ENCODE measurements at regions not wholly inside any gene's neighbourhood (a gene's known extent, or its start where the extent isn't known, plus 50 kb on each side); places are given as distances from the start of the nearest gene placed in this dataset.

- no peak for DNase-seq (ENCODE audit: insufficient read length, low spot score)
- no peak for FAIRE-seq
Observed at GRCh38 chr1:56199061-56199460, 380.3 kb downstream of the PLPP3 start.

- FAIRE-seq (no peak), DNase-seq (ENCODE audit: insufficient read length, low spot score) (no peak)
Observed at GRCh38 chr1:56197946-56198345, 381.4 kb downstream of the PLPP3 start.

GRCh38 chr1:56196839-56197238, 382.5 kb downstream of the PLPP3 start:
- FAIRE-seq (no peak), DNase-seq (ENCODE audit: insufficient read length, low spot score) (no peak)

DNA sequence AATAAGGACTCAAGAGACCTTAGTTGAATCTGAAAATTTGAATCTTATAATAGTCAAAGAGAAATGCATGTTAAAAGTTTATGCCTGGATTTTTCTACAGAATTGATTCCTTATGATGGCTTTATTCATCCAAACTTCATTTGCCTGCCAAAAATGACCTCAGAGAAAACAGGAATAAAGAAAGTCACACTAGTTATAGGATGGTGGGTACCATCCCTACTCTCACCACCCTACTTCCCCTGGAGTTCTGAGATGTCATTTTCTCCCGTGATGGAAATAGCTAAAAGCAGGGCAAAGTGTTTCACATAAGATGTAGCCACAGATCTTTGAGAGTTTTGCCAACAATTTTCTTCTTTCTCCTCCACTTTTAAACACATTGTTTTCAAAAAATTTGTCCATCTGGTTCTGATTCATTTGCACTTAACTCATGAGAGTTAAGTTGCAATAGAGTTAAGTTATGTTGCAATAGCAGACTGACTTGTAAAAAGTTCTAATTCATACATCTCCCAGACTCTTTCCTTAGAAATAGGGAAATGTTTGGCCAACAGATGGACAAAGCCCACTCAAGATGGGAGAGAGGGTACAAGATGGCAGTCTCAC, 384.6 kb downstream of the PLPP3 start:
- FAIRE-seq (no peak), DNase-seq (ENCODE audit: insufficient read length, low spot score) (no peak)

DNA sequence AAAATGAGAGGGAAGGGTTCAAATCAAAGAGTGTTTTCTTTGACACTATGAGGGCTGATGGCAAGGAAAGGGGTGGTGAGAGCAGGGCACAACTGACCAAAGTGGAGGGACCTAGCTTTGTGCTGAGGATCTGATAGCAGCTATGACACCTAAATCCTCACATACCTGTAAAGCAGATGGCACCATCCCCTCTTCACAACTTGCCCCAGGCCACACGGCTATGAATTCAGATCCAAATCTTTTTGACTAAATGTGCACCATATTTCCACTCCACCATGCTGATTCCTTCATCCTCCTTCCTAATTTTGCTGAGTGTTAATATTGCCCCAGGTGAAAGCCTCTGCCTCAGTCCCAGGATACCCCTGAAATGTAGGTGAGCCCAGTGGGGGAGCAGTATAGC, 385.7 kb downstream of the PLPP3 start:
- no peak for DNase-seq (ENCODE audit: insufficient read length, low spot score)

GRCh38 chr1:56191369-56191768, 388.0 kb downstream of the PLPP3 start:
- FAIRE-seq (no peak), DNase-seq (ENCODE audit: insufficient read length, low spot score) (no peak)

More for the DNA sequence above, 385.7 kb downstream of the PLPP3 start:
- FAIRE-seq: no peak

GRCh38 chr1:56190806-56191365, 388.5 kb downstream of the PLPP3 start:
- no peak for FAIRE-seq

DNA sequence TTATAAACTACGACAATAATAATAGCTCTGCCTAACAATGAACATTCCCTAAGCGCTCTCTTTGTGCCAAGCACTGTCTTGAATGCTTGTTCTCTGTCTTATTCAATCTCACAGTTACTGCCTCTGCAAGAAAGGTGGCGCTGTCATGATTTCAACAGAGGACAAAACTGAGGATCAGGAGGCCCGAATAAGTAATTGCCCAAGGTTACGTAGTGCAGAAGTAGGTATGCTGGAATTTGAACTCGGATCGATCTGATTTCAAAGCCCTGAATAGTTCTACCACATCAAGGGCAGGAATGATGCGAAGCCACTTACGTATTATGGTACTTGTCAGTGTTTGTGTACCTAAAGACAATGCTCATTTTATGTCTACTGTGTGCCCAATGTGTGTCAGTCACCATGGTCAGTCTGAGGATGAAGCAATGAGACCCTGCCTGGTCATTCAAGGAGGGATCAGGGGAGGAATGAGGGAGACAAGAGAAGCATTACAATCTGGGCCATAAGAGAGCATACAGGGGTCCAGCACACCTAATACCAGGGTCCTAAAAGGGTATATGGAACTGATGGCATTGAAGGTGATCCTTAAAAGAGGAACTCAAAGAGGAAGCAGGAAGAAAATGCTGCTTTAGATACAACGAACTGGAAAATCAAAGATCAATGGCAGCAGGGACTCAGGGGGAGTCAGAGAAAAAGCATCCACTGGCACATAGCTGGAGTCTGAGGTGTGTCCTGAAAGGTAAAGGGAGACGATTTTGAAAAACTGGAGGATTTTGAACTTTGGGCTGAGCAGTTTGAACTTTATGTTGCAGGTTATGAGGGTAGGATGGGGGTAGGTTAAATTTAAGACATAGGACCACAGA, 389.2 kb downstream of the PLPP3 start:
- FAIRE-seq (no peak), DNase-seq (ENCODE audit: insufficient read length, low spot score) (no peak)

More at GRCh38 chr1:56190806-56191365, 388.5 kb downstream of the PLPP3 start:
- DNase-seq (ENCODE audit: insufficient read length, low spot score): no peak

GRCh38 chr1:56189454-56189853, 389.9 kb downstream of the PLPP3 start:
- DNase-seq (ENCODE audit: insufficient read length, low spot score) (no peak), FAIRE-seq (no peak)

DNA sequence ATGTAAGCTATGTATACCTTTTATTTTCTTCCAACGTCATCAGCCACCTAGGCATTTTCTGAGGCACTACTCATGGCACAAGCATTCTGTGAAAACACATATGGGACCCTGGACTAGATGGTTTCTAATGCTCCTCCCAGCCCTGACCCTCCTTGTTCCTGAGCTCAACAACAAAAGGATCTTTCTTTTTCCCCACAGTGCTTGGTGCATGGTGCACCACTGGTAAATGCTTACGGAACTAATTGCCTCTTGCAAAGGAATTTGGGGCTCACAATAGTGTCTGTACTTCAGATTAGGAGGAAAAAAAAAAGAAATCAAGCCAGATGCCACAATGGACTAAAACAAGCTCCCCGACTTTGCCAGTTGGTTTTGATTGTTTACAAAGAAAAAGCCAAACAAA, 390.5 kb downstream of the PLPP3 start:
- FAIRE-seq (no peak), DNase-seq (ENCODE audit: insufficient read length, low spot score) (no peak)

DNA sequence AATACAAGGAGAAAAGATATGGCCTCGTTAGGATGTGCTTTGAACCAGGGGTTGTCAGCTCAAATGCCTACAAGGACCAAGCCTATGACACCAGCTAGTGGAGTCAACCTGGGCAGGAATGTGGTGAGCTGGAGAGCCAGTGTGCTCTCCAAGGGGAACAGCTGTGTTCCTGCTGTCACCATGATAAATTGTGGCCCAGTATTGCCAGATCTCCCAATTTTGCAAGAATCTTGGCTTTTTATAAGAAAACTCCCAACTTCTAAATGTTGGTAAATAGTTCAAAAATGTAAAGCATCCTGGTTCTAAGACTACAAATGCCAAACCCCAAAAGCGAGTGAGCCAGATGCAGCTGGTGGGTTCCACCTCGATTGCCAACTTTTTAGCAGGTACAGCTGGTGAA, 391.1 kb downstream of the PLPP3 start:
- DNase-seq (ENCODE audit: insufficient read length, low spot score): no peak
- no peak for FAIRE-seq

DNA sequence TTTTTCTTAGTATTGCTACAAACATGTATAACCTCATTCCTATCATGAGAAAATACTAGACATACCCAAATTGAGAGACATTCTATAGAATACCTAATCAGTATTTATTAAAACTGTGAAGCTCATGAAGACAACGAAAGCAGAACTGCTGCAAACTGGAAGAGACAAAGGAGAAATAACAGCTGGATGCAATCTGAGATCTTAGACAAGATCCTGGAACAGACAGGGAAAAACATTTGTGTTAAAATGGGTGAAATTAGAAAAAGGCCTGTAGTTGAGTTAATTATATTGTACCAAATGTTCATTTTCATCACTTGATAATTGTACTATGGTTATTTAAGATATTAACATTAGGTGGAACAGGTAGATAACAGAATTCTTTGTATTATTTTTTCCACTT, 392.0 kb downstream of the PLPP3 start:
- DNase-seq (ENCODE audit: insufficient read length, low spot score) (no peak), FAIRE-seq (no peak)

GRCh38 chr1:56185493-56185892, 393.9 kb downstream of the PLPP3 start:
- no peak for DNase-seq (ENCODE audit: insufficient read length, low spot score)
- FAIRE-seq: no peak

GRCh38 chr1:56183151-56183550, 396.2 kb downstream of the PLPP3 start:
- DNase-seq (ENCODE audit: insufficient read length, low spot score) (no peak), FAIRE-seq (no peak)

- DNase-seq (ENCODE audit: insufficient read length, low spot score) (no peak), FAIRE-seq (peak; percentile 74)
Observed at GRCh38 chr1:56180520-56181190, 398.7 kb downstream of the PLPP3 start.

DNA sequence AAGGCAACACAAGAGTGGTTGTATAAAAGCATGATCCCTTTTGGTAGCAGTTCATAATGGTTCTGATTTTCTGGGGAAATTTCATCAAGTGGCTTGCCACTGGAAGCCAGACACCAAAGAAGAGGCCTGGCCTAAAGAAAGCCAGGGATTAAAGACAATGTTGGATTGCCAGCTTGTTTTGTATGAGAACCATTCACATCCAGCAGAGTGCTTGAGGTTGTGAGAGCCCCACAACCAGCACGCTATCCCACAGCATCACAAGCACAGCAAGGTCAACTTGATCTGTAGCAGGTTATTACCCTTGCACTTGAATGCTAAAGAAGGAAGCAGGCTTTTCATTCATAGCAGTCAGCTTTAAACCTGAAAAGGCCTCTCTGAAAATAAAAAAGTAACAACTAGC, 399.8 kb downstream of the PLPP3 start:
- DNase-seq (ENCODE audit: insufficient read length, low spot score) (no peak), FAIRE-seq (no peak)

DNA sequence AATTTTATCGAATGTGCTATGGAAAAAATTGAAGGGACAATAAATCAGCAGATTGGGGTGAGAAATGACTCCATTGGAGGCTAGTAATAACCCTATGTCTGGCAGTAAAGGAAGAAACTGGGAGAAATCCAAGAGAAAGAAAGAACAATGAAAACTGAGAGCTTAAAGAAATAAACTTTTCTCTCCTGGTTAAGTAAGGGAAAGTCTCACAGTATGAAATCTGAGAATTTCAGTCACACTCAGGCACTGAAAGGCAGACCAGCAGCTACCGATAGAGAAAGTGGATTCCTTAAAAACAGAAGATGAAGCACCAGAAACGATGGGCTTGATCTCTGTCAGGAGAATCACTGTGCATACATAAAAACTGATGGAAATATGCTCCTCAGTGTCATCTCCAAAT, 404.2 kb downstream of the PLPP3 start:
- FAIRE-seq (no peak), DNase-seq (ENCODE audit: insufficient read length, low spot score) (no peak)

DNA sequence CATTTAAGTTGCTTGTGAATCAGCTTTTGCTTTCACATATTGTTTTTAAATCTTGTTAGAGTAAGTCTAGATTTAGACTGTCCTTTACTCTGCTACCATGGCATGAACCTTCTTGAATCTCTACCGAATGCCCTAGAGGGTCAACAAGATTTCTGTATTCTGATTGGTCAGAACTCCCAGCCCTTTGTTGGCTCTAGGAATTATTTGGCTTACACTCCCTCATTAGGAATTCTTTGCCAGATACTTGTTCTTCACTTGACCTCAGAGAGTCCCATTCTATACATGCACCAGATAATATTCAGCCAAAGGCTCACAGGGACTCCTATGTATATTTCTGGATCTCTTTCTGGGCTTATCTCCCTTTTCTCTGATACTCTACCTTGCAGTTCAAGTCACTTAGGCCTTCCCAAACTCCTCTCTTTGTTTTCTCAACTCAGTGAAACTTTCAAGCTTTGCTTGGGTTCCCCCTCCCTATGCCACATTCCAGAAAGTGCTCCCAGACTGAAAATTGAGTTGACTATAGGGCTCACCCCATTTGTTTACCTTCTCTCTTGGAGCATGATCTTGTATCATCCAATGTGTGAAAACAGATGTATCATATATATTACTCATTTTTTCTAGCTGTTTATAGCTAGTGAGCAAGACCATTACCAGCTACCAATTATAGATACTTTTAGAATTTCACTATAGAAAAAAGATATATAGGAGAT, 405.0 kb downstream of the PLPP3 start:
- DNase-seq (ENCODE audit: insufficient read length, low spot score) (no peak), FAIRE-seq (no peak)

DNA sequence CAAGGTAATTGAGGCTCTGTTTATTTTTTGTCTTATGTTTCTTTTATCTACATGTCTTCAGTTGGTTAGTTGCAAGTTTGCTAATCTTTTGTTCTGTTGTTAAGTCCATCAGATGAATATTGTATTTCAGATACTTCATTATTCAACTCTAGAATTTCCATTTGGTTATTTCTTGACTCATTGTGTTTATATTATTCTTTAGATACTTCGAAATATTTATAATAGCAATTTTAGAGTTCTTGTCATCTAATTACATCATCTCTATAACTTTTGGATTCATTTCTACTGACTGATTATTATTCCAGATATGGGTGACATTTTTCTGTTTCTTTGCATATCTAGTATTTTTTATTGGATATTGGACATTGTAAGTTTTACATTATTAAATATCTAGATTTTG, 405.6 kb downstream of the PLPP3 start:
- FAIRE-seq (no peak), DNase-seq (ENCODE audit: insufficient read length, low spot score) (no peak)

GRCh38 chr1:56171670-56172069, 407.7 kb downstream of the PLPP3 start:
- FAIRE-seq (no peak), DNase-seq (ENCODE audit: insufficient read length, low spot score) (no peak)

DNA sequence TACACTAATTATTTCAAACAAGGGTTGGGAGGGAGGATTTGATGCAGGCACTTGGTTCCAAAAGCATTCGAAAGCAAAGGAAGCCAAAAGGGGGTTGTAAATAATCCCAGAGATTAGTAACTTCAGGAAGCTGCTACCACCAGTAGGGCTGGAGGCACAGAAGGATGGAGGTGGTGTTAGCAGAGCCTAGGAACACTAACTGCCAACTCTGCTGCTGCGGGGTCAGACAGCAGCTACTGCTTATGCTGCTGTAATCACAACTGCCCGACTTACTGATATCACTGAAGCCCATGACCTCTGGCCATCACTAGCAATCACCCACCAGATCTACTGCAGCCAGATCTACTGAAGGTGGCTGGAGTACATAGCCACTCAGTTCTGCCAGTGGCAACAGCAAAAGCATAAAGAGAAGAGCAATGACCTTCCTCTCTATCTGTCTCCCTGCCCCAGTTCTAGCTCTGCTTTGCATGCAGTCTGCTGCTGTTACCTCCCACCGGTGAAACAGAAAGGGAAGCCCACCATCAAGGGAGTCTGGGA, 408.5 kb downstream of the PLPP3 start:
- FAIRE-seq (no peak), DNase-seq (ENCODE audit: insufficient read length, low spot score) (no peak)
